Spleen (tissue), 7 donors: ENCODE measurements at regions not wholly inside any gene's neighbourhood (a gene's known extent, or its start where the extent isn't known, plus 50 kb on each side); places are given as distances from the start of the nearest gene placed in this dataset.

Source experiments
- POLR2A ChIP-seq, 3 donors: fragments of 450-650 bp; IDR thresholded peaks; one replicate each; pipeline ENCODE4 v1.5.1; 2017; ENCODE audit warnings: antibody characterized with exemption in 3 of 3, mild to moderate bottlenecking in 1 of 3
- TF ChIP-seq, protein P1 (sequence below), 11 experiments: fragments of 200-600 bp in 7 of 11; fragments of 450-650 bp in 4 of 11; sonication (generic) in 4 of 11; IDR thresholded peaks in 8 of 11; conservative IDR thresholded peaks in 3 of 11; 1 replicate in 7 of 11; 2 replicates in 4 of 11; pipeline versions ENCODE4 v1.4.0 to v1.8.0; 2016 to 2021; ENCODE audit warnings: antibody characterized with exemption in 11 of 11, inconsistent platforms in 4 of 11, mild to moderate bottlenecking in 1 of 11
- donor health status: DM: no; HTN: no; CAD: no; lungs with moderate emphysema.
- donor health status: DM: no; HTN: no; CAD: no.
- donor health status: DM: no; HTN: no; CAD: no.

DNA sequence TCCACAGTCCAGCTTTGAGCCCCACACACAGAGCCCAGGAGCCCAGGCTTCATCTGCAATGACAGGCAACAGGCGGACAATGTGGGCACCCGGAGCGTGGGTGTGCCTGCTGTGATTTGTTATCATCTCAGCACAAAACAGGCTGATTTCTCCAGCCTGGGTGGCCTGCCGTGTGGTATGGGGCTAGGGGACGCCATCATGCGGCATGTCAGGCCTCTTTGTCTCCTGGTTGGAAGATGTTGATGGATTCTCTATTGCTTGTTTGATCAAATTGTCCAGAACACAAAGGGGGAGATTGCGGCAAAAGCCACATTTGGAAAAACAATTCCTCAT, 147.1 kb downstream of the KIF26A start:
- TF ChIP-seq, protein P1, sequence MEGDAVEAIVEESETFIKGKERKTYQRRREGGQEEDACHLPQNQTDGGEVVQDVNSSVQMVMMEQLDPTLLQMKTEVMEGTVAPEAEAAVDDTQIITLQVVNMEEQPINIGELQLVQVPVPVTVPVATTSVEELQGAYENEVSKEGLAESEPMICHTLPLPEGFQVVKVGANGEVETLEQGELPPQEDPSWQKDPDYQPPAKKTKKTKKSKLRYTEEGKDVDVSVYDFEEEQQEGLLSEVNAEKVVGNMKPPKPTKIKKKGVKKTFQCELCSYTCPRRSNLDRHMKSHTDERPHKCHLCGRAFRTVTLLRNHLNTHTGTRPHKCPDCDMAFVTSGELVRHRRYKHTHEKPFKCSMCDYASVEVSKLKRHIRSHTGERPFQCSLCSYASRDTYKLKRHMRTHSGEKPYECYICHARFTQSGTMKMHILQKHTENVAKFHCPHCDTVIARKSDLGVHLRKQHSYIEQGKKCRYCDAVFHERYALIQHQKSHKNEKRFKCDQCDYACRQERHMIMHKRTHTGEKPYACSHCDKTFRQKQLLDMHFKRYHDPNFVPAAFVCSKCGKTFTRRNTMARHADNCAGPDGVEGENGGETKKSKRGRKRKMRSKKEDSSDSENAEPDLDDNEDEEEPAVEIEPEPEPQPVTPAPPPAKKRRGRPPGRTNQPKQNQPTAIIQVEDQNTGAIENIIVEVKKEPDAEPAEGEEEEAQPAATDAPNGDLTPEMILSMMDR (IDR thresholded peaks at IDR 0.05 in 8 of 11, conservative IDR thresholded peaks at IDR 0.05 in 3 of 11), result no peak
- no peak for TF ChIP-seq POLR2A (IDR thresholded peaks at IDR 0.05)
